Medulla oblongata (tissue), 1 donor: ENCODE measurements at regions not wholly inside any gene's neighbourhood (a gene's known extent, or its start where the extent isn't known, plus 50 kb on each side); places are given as distances from the start of the nearest gene placed in this dataset.

Experiments
- DNase-seq: peaks from one replicate; pipeline ENCODE4 v3.0.0-alpha.2; 2015; ENCODE audit errors: extremely low spot score

DNA sequence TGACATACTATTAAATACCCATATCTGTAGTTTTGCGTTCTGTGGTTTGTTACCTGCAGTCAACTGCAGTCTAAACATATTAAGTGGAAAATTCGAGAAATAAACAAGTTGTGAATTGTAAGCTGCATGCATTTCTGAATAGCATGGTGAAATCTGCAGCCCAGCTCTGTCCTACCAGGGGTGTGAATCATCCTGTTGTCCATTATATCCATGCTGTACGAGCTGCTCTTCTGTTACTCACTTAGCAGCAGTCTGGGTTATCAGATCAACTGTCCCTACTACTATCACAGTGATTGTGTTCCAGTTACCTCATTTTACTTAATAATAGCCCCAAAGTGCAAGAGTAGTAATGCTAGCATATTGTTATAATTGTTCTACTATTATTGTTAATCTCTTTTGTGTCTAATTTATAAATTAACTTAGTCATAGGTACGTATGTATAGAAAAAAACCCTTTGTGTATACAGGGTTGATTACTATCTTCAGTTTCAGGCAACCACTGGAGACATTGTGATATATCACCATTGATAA is 173.7 kb upstream of the FAT4 start:
- DNase-seq, result no peak

DNA sequence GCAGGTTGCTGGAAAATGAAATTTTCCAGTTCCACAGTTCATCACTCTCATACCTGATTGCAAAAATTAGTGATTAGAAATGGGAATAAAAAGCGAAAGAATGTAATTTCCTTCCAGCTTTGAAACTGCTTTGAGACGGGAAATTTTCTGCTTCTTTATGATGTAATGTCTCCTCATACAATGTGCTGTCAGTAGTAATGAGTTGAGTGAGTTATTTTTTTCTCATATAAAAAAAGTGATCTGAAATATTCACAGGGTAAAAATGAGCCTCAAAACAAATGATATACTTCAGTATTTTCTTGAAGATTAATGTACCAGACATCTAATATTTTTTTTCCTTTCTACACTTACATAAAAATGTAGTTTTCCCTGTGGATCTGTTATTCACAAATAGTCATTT is 179.1 kb upstream of the FAT4 start:
- no peak for DNase-seq

DNA sequence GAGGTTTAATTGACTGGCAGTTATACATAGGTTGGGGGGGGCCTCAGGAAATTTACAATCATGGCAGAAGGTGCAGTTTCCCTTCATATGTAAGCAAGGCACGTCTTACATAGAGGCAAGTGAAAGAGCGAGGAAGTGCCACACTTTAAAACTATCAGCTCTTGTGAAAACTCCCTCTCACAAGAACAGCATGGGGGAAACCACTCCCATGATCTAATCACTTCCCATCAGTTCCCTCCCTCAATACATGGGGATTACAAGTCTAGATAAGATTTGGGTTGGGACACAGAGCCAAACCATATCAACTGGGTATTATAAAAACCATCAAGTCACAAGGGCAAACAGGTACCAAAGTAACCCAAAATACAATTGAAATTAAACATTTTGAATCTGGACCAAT is 182.0 kb upstream of the FAT4 start:
- no peak for DNase-seq

DNA sequence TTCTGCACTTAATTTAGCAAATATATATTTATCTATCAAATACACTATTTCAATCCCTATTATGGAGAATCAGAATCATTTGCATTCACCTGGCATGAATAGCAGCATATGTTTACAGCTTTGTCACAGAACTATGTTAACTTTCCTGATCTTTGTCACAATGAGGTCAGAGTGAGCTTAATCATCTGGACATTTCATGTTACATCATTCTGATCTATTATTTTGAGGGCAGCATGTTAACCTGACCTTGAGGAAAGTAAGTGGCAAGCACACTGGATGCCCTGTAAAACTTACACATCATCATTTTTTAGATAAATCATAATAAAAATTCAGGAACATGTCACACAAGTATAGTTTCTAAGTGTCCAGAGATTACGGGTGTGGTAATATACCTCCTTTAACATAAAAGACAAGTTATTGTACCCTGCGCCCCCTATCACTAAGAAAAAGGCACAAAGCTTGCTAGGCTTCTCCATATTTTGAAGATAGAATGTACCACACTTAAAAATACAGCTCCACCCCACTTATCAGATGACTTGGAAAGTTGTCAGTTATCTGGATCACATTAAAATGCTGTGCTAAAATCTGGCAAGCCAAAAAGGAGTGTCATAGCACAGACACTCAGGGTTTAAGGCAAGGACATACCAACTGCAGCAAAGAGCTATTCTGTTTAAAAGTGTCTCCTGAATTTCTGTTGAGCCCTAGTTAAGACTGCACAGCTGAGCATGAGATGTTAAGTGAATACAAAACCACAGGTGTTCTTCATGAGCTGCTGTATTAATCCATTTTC is 182.7 kb upstream of the FAT4 start:
- DNase-seq, result no peak

DNA sequence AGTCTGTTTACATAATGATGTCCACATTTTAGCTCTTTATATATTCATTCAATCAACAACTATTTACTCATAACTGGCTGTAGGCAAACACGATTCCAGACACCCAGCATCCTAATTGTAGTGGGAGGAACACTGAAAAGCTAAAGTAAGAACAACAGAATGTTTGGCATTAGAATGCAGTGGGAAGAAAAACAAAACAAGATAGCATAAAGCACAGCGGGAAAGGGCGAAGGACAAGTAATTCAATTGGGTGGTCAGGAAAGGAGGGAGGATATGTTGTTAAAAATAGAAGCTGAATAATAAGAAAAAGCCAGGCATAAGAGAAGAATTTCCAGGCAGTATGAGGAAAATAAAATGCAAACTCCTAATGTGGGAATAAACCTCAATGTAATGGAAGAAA is 189.5 kb upstream of the FAT4 start:
- DNase-seq, result no peak

DNA sequence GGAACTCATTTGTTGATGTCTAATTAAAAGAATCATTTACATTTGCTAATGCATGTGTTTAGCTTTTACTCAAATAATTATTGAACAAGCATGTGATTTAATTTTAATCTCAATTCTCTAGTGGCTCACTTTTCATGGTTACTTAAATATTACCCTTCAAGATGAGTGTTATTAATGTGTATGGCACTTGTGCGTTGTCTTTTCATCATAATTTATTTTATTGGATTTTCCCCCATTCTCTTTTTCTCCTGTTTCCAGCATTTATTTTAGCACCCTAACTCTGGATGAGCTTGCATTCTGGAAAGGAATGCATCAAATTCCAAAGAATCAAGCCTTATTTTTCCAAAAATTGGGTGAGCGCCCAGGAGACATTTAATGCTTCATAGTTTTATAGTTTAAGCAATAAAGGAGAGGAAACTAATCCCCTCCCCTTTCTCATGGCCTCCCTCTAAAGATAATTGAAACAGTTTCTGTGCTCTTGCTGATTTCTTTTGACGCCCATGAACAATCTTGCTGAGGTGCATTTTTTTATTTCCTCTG is 191.1 kb upstream of the FAT4 start:
- DNase-seq, result no peak

DNA sequence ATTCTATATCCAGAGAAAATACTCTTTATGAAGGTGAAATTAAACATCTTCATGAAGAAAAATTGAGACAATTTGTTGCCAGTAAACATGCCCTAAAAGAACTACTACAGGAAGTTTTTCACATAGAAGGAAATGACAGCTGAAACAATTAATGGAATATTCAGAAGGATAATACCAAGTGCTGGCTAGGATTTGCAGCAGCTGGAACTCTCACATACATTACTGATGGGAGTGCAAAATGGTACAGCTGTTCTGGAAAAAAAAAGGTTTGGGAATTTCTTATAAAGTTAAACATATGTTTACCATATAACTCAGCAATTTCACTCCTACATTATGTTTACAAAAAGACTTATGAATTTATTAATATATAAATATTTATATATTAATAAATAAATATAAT is 193.2 kb upstream of the FAT4 start:
- no peak for DNase-seq

DNA sequence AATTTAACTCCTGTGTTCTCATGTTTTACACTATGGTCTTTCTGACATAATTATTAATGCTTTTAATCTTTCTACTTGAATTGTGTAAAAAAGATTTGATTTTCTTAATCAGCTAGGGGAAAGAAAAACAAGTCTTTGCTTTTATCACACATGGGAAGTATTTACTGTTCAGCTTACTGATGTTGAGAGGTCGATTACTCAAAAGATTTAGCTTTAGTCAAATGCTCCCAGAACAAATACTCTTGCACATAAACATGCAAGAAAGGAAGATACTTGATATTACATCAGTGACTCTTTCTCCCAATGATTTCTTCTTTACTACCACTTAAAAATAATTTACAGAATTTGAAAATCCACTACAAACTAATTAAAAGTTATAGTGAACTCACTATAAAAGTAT is 198.3 kb upstream of the FAT4 start:
- DNase-seq, result no peak

DNA sequence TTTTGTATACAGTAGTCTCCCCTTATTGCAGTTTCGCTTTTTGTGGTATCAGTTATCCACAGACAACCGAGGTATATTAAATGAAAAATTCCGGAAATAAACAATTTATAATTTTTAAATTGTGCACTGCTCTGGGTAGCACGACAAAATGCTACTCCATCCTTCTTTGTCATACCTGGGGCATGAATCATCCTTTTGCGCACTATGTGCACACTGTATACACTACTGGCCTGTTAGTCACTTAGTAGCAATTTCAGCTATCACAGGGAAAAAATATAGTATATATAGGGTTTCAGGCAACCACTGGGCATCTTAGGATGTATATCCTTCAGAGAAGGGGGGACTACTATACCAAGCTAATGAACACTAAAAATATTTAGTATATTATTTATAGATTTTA is 198.8 kb upstream of the FAT4 start:
- DNase-seq, result no peak

DNA sequence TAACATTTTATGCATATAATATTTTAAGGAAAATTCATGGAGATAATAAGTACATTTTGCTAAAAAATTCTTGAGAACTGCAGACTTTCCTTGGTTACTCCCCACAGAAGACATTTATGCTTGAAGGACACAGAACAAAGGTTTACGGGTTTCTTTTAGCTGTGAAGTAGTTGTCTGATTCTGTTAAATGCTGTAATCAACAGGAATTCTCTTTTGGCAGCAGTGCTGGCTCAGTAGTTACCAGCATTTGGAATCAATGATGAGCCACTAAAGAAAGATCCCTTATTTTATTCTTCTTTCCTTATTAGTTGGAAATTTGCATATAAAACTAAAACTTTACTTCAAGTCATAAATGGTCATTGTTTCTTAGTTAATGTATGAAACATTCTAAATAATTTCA is 199.3 kb upstream of the FAT4 start:
- peak; percentile 43 for DNase-seq

DNA sequence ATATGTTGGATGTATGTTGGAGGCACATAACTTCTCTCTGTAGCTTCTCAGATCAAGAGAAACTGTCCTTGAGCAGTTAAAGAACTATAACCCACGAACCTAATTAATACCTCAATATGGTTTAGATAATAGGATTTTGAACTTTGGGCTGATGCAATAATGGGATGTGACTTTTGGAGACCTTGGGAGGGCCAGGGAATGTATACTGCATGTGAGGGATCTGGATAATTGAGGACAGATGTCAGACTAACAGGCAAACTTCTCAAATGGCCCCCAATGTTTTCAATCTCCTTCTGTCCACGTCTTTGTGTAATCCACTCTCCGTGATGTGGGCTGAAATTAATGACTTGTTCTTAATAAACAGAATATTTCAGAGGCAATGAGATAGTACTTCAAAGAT is 202.2 kb upstream of the FAT4 start:
- no peak for DNase-seq

DNA sequence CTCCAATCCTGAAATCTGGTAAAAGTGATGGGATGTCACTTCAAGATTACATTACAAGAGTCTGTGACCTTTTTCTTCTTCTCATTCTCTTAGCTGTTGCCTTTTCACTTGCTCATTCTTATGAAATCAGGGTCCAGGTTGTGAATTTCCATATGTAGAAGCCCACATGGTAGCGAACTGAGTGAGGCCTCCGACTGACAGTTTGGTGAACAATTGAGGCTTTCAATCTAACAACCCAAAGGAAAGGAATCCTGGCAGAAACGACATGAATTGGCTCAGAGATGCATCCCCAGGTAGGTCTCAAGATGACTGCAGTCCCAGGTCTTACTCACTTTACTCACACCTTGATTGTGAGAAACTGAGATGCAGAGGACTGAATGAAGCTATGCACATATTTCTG is 203.4 kb upstream of the FAT4 start:
- no peak for DNase-seq

DNA sequence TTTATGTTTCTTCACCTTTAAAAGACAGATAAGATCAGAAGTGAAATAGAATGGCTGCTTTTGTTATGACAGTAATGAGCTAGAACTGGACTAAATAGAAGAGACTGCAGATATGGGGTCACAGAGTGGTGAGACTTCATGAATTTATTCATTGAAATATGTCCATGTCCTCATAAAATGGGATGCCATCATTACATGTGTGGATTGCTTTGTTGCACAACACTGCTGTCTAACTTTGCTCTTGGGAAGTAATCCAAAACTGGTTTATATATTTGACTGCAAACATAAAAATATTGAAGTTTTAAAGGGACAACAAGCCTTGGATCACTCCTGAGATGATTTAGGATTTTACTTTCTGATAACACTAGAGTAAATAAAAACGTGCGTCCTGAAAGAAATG is 209.2 kb upstream of the FAT4 start:
- DNase-seq, result no peak

DNA sequence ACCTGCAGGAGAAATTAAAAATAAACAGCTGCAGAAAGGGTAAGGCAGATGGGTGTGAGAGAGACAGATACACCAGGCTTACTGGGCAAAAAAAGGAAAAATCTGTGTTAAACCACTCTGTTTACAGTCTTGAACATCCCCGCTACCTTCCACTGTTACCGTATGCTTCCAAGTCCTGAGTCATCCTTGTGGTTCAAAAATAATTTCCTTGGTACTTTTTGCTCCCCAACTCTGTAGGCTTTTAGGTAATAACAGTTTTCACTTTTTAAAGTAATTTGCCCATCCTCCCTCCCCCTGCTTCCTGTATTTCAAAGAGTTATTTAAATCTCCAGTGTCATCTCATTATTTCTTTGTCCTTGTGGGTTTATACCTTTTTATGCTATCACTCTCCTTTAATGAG is 210.1 kb upstream of the FAT4 start:
- no peak for DNase-seq

DNA sequence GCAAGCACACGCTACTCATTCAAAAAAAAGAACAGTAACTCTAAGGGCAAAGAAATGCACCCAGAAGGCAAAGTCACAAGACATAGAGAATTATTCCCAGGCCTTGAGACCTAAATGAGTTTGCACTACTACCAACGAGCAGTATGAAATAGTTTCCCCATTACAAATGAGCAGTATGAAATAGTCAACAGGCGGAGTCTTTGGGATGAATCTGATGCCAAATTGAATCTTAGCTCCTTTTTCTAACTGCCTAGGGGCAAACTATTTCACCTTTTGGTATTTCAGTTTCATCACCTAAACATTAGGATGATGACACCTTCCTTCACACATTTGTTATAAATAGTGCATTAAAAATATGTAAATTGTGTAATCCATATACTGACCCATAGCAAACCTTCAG is 213.0 kb upstream of the FAT4 start:
- no peak for DNase-seq

DNA sequence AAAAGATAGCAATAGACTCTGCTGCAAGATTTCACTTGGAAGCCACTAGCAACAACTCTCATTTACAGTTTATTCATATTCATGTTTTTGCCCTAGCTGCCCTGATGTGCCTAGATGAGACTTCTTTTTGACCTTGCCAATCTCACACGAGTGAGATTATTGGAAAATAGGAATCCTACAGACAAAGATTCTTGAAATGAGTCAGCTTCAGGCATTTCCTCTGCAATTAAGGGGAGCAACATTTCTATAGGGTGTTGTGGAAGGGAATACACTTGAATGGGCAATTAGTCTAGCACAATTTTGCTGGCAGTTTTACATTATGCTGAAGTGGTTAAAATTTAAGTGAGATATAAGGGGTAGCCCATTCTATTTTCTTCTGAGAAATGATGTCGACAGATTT is 217.0 kb upstream of the FAT4 start:
- DNase-seq, result no peak

DNA sequence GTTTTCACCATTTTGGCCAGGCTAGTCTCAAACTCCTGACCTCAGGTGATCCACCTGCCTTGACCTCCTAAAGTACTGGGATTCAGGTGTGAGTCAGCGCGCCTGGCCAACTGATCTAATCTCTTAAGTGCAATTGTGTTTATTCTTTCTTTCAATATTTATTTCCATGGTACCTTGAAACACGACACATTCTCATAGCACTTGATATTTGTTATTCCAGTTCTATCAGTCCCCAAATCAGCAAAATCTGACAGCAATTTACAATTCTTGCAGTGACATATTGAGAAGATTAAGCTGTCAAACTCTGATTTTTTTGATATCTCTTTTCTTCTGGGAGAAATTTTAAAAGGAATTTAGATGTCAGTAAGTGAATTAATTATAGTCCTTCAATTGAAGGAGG is 218.1 kb upstream of the FAT4 start:
- no peak for DNase-seq

DNA sequence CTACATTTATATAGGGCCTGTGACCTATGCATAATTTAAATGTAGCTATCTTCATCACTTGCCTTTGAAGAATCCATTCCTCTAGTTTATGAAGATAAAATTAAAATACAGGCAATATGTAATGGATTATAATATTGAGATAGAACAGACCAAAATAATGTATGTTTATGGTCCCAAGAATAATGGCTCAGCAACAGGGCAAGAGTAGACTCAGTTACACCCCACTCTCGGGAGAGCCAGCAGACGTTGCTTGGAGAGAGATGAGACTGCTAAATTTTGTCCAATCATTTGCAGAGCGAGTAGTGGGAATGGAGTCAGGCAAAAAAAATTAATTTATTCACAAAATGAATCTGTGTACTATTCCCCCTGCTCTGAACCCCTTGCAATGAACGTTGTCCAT is 223.2 kb upstream of the FAT4 start:
- no peak for DNase-seq

DNA sequence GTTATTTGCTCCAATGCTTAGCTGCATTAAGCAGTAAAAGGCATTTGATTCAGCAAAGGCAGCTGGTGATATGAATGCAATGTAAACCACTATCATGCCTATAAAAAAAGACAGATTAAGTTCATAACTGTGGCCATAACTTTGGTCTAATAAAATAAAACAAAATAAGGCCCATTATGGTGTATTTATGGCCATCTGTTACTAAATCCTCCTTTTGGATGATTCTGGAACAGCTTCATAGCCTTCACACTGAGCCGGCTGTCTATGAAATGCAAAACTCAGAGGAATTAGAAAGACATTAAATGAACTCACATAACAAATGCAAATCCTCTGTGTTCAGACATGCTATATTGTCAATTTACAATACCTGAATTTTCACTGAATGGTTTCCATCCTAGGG is 223.7 kb upstream of the FAT4 start:
- DNase-seq, result no peak

DNA sequence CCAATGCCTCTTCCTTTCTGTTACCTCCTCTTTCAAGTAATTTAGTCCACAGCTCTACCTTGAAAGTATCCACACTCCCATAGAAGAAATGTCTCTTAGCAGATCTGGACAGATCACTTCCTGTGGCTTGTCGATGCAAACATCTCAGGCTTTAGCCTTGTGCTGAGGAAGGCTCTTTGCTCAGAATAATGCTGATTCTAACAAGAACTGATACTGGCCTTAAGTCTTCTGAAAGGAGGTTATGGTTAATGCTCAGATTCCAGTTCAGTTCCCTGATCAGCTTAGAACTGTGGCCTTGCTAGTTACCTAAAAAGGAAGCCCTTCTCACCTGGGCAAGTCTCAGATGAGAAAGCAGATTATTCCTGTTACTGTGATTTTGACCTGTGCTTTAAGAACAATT is 230.1 kb upstream of the FAT4 start:
- DNase-seq, result no peak

DNA sequence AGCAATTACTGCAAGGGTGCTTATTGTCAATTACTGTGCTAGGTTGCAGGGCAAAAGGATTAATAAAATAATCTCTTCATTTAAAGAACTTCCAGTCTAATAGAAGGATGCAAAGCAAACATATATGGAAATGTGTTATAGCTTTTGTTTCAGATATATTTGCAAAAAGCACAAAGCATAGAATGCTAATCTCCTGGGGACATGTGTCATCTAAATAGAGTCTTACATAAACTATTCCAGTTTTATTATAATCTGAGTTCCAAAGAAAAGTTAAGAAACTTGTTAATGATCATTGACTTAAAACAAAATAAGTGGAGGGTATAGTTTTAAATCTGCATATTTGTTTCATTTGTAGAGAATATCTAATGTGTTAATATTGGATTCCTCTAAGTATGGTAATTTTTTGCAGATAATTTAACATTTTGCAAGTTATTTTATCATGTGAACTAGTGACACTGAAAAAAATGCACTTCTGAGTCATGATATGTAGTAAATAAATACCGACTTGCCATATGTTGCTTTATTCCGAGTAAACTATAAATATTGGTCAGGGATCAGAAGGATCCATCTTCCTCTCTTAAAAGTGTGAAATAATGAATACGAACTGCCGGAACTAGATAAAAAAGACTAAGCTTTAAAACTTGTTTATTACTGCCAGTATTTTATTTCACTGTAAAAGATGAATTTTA is 231.9 kb upstream of the FAT4 start:
- DNase-seq, result no peak

DNA sequence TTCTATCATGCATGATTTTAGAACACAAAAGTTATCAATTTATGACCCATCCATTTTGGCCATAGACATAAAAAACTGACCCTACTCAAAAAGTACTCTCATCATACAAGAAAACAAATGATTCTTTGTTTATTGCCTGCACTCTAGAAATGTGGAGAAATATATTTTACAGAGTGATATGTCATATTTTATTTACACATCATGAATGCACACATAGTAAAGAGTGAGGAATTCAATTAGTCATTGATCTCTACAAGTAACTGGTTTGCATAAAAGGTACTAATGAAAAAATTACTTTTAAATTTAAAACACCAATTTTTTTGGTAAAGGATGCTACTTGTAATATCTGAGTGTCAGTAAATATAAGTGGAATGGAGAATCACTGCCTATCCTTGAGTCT is 242.5 kb upstream of the FAT4 start:
- no peak for DNase-seq

DNA sequence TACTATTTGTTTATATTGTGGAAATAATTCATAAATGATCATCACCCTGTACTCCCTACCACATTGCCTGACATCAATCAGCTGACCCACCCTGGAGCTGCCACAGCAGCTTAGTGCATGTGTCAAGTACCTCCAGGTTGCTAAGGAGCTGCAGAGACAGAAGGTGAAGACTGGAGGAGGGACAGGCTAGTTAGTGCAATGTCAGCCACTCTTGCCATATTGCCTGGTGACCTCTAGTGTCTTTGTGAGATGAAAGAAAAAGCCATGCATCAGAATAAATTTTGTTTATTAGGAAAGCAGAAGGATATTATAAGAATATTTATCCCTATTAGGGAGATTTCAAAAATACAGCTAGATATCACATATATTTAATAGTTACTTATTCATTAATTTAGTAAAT is 243.9 kb upstream of the FAT4 start:
- DNase-seq, result no peak
